HL-60/S4 treated with retinoic acid at 250 ng/mL for 4 days and 3 days (cell line): ENCODE measurements at regions not wholly inside any gene's neighbourhood (a gene's known extent, or its start where the extent isn't known, plus 50 kb on each side); places are given as distances from the start of the nearest gene placed in this dataset.
"Not testable (repeated sequence)": the region's sequence is repeated elsewhere in the genome, so short reads cannot be mapped to it uniquely, and the experiment has no call there.

ENCODE experiments used
- in situ Hi-C: fragments of 300-500 bp; cut with MboI; formaldehyde crosslinking; loops from 2 replicates; pipeline ENCODE4 v1.7.0; 2022; ENCODE audit warnings: low sequenced_read_pairs

DNA sequence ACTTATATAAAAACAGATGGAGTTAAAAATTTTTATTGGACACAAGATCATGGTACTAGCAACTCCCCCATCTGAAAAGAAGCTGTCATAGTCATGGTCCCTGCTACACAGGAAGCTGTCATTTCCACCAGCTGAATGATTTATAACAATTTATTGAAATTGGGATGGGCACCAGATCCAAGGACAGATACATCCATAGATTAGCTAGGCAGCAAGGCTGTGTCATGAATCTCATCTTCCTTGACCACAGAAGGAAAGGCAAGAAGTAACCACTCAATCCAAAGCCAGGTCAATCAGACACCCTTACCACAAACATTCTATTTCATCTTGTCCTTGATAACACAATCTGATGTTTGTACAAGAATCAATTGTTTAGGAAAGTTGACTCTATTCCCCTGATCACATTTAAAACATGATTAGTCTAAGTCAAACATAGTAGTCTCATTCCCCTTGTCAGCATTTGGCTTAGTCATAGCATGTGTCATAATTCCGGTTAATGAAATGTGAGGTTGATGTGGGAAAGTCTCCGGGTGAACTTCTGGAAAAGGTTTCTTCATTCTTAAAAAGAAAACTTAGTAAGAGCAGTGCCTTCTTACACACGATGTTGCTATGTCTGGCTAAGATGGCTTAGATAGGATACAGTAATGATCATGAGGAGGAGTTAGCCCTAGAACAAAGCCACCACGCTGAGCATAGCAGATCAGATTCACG is 462.6 kb upstream of the PAPPA start:
- in situ Hi-C loops = no loop called here

DNA sequence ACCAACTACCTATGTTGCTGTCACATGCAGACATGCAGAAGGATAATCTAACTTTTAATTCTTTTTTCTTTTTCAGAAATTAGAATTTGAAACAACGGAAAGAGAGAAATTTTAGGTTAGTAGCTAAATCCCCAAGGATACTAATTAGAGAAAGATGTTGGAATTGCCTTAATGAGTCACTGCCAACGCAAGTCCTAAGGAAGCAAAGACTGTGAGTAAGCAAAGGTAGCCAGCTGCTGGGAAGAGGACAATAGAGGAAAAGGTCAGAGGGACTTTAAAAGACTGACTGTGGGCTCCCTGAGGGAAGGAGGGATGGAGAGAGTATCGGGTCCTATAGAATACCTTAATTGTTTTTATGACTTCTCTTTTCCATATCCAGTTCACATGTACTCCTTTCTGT is 461.9 kb upstream of the PAPPA start:
- in situ Hi-C loops = no loop called here

DNA sequence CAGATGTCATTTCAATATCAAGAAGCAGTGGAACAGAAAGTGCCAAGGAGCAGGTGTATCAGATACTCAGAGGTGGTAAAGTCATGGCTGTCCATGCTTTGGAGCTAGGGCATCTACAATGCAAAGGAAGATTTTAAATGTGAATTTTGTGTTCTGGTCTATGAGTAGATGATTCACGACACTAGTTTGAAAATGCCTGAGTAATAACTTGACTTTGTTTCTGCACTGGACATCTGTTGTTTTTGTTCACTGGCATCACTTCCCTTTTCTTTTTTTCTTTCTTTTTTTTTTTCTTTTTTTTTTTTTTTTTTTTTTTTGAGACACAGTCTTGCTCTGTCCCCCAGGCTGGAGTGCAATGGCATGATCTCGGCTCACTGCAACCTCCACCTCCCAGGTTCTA is 460.7 kb upstream of the PAPPA start:
- in situ Hi-C loops = not testable (repeated sequence)

DNA sequence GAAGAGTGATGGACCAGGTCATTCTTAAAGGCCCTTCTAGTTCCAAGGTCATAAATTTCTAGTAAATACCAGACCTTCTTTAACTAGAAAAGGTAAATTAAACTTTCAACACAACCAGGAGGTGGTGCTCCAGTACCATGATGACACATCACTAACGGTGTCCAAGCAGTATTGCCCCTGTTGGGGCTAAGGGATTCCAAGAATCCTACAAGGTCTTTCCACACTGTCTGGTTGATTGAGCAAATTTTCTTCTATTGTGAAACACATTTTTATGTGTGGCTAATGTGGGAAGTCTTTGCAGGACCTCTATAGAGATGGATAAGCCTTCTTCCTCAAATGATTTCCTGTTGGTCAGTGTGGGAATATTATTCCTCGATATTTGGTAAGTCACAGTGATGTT is 459.6 kb upstream of the PAPPA start:
- in situ Hi-C loops = no loop called here

DNA sequence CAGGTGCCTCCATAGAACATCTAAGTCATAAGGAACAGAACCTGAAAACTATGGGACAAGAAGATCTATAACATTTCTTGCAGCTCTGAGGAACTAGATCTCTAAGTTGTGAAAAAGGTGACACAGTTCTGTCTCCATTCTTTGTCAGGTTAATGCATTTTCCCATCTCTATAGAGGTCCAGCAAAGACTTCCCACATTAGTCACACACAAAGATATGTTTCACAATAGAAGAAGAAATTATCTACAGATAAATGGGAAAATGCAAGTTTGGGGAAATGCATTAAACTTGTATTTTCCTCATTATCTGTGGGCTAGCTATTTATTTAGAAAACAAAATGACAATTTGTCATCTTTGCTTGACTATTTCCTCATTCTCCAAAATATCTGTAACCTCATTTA is 458.6 kb upstream of the PAPPA start:
- in situ Hi-C loops = no loop called here

DNA sequence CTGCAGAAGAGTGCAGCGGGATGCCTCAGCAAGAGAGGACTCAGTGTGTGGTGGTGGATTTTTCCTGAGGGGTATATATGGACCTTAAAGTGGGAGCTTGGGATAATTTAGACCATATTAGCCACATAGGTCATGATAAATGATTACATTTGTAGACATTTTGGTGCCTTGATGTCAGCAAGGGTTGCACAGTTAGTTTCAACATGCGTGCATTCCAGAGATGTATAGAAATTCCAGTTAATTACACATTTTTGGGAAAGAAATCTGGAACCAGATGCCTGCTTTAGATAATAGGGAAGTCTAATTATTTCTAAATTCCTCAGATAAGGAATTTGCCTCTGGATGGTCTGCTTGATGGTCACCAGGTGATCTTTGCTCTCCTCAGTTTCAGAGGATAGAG is 440.6 kb upstream of the PAPPA start:
- in situ Hi-C loops = no loop called here

DNA sequence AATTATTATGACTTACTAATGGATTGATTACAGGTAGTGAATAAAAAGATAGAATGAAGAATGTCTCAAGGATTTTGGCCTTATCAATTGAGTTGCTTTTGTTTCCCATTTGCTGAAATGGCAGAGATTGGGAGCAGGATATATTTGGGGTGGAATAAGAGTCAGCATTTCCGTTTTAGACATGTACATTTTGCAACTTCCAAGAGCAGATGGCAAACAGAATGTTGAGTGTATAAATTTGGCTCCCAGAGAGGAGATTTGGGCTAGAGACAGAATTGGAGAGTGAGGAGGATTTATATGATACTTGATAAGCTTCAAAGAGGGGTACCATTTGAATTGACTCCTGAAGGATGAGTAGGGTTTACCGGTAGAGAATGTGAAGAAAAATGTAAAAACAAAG is 437.9 kb upstream of the PAPPA start:
- in situ Hi-C loops = no loop called here

DNA sequence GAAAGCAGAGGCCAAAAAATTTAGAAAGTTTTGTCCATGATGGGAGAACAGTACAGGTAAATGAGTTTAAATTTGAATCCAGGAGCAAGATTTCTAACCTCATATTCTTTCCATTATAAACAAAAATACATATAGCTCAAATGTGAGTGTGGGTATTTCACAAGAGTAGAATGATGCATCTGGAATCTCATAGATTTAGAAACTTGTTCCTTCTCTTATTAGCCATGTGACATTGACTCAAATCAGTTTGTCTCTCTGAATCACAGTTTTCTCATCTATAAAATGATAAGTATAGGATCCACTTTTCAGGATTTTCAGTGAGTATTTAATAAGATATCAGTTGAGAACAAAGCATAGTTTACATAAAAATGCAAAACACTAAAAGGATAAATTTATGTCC is 436.3 kb upstream of the PAPPA start:
- in situ Hi-C loops = no loop called here

DNA sequence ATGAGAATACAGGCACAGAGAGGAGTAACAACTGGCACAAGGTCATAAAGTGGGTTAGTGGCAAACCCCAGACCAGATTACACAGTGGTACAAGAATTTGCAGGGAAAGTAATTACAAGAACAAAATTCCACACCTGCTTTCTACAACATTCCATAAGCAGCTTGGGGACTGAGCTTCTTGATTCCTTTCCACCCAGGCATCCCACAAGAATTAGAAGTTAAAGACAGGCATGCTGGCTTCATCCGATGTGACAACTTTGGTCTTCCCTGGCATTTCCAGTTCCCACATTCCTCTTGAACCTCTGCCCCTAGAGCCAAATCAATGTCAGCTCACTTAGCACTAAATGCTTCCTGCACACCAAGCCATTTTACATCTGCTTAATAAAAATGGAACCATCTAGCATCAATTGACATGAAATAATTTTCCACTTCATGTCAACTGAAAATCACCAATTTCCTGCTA is 435.8 kb upstream of the PAPPA start:
- in situ Hi-C loops = no loop called here

DNA sequence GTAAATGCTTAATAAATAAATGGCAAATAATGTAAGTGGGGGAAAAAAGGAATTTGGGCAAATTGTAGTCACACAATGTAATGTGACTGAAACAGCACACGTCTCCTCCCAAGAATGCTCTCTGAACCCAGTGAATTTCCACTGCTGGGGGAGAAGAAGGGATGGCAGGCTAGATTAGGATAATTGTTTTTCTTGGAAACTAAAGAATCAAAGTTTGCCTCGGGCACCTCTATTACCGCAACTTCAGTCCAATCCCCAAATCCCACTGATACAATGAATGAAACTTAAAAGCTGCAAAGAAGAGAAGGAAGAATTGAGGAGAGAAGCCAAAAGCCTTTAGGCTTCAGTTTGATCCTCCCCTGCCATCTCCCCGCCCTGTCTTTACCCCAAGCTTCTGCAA is 423.2 kb upstream of the PAPPA start:
- in situ Hi-C loops = no loop called here

DNA sequence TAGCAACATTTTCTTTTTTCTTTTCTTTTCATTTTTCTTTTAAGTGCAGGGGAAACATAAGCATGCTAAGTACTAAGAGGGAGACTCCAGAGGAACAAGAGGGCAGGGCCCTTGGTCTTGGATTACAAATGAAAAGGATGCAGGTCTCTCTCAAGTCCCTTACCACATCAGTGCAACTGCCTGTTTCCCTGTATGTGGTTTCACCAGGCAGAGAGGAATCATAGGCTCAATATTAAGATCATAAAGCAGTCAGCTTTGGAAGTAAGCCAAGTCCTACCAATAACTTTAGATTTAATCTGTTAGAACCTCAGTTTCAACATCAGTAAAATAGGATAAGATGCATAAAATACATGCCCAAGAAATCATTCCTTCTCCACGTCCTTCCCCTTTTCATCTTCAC is 422.7 kb upstream of the PAPPA start:
- in situ Hi-C loops = no loop called here

DNA sequence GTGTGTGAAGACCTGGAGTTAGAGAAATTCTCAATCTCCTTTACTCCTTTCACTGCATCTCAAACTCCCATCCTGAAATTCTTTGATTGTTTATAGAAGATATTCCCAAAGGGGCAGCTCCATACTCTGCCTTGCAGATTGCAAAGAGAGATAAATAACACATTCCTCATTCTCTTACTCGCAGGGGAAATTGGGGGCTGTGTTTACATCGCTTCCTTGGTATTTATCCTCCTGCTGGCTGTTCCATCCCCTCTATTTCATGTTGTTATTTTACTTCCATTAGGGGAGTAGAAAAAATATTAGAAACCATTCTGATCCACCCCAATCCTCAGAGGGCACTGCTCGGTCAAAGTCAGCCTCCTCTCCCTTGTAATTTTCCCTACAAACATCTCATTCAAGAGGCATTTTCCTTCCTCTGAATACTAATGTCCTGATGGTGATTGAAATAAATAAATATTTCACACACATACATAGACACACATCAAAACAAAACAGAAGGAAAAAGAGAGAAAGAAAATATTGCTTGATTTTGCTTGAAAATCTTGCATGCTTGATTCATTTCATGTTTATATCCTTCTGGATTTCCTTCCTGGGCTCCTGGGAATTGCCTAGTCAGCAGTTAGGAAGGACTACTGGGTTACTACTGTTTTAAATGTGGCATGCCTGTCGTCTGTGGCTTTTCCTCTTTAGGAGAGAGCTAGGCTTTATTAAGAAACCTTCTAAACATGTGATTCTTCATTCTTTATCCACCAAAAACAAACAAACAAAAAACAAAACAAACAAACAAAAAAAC is 420.1 kb upstream of the PAPPA start:
- in situ Hi-C loops = no loop called here

DNA sequence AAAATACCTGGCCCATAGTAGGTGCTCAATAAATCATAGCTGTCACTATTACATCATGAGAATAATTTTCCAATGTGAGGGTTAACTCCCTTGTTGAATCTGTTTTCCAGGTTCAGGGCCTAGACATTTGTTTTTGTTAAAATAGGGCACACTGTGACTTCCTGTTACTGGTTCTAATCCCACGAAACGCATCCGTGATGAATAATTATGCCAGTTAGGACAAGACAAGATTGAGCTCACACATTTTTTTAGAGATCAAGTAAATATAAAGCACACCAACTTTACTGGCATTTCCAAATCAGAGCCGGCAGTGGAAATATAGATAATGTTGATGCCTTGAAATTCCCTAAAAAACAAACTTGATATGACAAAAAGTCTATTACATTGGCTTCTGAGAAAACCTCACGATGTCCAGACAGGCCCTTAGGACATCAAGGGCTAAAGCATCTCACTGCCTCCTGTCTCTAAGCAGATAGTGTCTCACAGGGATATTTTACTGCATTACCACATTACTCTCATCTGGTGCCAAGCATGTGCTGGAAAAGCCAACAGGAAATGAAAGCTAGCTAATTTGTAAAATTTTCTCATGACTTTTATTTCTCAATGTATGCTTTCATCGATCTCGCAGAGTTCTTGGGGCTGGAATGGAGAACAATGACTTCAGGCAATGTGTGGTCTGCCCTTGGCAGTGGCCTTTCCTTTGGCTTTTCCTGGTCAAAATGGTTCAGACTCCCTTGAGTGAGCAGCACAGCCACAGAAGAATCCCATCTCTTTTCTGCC is 414.3 kb upstream of the PAPPA start:
- in situ Hi-C loops = no loop called here

DNA sequence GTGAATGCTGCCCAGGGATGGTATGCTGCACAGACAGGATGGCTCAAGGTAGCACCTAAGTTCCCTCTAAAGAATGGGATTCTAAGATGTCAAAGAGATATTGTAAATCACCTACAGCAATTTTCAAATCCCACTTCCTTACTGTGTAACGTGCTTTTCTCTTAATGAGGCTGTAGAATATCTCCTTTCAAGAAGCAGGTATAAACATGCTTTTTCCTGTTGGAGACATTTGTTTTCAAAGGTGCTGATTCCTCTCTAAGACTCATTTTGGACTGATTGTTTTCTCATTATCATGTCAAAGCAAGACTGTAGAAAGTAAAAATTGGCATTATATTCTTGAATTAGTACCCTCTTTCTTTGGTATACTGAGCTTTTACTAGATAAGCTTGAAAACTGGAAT is 412.6 kb upstream of the PAPPA start:
- in situ Hi-C loops = no loop called here

DNA sequence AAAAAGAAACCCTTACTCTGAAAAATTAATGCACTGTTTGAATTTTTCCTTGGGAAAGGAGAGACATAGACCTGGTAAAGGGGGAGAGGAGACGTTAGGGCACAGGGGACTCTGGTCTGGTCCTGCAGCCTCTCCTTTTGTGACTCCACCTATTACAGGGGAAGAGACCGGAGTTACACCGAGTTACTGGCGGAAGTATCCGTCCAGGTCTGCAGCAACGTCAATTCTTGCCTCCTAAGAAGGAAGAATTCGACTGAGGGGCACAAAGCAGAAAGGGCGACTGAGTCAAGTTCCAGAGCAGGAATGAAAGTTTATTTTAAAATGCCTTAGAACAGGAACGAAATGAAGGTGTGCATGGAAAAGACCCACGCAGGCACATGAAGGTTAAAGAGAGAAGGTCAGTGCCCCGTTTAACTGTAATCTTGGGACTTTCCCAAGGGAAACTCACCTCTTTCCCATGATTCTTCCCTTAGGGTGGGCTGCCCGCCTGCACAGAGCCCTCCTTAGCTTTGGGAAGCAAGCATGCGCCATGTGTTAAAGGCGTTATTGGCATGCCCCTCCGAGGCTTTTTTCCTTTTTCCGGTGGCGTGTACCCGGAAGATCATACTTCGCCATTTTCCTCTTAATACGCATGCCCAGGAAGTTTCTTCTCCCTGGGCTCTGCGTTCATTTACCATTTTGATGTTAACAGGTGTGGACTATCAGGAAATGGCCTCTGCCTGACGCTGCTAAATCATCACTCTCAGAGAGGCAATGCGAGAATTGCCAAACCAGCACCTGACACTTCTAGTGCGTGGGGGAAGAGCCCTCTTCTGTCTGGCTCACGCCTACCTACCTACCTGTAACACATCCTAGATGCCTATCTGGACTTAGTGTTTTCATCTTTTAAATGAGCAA is 409.6 kb upstream of the PAPPA start:
- in situ Hi-C loops = no loop called here

DNA sequence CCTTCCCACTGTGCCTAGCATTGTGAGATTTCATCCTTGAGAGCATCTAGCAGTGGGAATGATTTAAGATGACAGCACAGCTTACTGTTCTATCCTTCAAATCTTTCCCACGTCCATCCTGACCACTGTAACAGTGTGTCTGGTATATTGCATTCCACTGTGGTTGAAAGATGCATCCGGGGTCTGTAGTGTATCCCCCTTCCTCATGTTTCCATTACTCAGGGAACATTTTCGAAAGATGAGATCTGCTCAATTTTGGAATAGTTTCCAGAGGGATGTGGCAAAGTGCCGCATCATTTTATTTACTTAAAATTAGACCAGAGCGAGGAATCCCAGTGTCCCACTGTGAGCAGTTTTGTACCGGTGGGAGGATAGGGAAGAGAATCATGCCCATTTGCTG is 407.1 kb upstream of the PAPPA start:
- in situ Hi-C loops = no loop called here

DNA sequence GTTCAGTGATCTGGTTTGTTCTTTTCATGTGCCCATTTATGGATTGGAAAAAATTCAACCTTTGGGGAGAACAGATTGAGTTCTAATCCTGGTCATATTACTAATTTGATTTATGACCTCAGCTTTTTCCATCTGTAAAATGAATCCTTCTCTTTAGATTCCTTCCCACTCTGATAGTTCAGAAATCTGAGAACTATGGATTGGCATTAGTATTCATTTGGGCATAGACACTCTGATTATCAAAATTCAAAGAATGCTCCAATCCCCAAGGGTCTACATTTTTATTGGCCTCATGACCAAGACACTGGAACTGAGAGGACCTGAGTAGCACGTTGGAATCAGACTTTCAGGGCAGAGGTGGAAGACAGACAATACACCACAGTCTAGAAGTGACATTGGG is 405.9 kb upstream of the PAPPA start:
- in situ Hi-C loops = no loop called here

DNA sequence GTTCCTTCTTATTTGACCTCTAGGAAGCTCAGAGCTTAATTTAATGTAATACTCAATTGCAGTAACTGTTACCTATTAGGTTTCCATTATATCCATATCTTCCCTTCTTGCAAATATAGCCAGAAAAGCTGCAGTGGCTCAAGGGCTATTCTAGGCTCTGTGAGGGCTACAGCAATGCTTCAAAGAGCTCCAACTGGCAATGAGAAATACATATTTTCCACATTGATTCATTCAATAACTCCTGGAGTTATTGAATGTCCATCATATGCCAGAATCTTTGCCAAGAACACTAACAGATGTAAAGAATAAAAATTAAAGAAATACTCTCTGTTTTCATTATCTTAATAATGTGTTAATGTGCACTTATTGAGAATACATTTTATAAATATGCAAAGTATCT is 396.9 kb upstream of the PAPPA start:
- in situ Hi-C loops = no loop called here

DNA sequence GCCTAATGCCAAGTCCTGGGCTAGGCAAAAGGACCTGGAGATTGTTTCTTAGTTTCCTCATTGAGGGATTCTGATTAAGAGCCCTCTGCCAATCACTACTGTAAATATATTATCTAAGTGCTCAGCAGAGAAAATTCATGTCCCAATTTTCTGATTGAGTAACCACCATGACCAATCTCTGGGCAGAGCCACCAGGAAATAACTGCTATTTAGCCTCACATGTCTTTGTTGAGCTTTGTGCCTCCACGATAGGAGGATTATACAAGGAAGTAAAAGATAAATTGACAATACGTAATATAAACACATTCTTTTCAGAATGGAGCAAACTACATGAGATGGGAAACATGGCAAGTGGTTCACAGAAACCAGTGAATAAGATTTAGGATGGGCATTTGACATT is 396.1 kb upstream of the PAPPA start:
- in situ Hi-C loops = no loop called here

DNA sequence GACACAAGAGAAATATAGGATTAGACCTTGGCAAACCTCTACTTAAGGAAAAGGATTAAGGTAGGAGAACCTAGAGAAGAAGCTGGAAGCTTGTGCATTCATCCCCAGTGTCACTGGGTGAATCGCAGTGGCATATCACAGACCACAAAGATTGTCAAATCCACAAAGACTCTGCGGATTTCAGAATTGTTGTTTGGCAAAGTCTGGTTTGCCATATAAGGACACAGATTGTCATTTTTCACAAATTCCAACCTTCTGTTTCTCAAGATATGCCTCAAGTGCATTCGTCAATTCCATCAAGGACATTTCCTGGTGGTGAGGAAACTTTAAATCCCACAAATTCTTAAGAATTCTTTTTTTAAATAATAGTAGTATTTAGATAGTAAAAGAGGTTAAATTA is 395.1 kb upstream of the PAPPA start:
- in situ Hi-C loops = no loop called here

DNA sequence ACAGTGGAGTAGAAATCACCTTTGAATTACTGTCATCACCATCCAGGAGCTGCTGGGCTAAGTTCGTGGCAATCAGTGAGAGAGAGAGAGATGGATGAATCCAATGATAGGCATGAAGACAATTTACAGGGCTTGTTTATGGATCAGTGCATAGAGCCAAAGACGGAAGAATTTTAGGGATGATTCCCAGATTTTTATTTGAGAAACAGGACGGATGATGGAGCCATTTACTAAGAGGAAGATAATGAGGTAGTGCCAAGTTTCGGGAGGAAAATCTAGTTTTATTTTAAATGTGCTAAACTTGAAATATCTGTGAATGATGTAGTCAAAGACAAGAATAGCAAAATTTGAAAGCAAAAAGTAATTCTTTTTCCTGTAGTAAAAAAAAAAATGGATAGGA is 394.2 kb upstream of the PAPPA start:
- in situ Hi-C loops = no loop called here
